GM12878 (cell line): ENCODE measurements at regions not wholly inside any gene's neighbourhood (a gene's known extent, or its start where the extent isn't known, plus 50 kb on each side); places are given as distances from the start of the nearest gene placed in this dataset.

Experiments used
- ATAC-seq: fragments of 200-7000 bp; cut with Tn5 transposase; 3 replicates; pipeline ENCODE4 v1.9.1; 2020; ENCODE audit warnings: mild to moderate bottlenecking, moderate library complexity
- BruUV-seq: library from RNA; stranded (reverse); fragments of 400-500 nt; replicated peaks from 2 replicates; lab custom pipeline; 2021; lab: Mats Ljungman, UMichigan
- CTCF ChIA-PET: fragments of 300-600 bp; sonication (Branson Sonifier 250); formaldehyde crosslinking; extraction: SDS; loops from one replicate; lab custom pipeline; 2021; ENCODE audit warnings: inconsistent platforms; lab: Yijun Ruan, JAX
- POLR2A ChIA-PET: fragments of 350-600 bp; formaldehyde crosslinking; extraction: SDS; loops from one replicate; lab custom pipeline; 2021; ENCODE audit warnings: inconsistent platforms; lab: Charles Lee
- RAD21 ChIA-PET: fragments of 300-600 bp; sonication (Branson Sonifier 250); formaldehyde crosslinking; loops from one replicate; lab custom pipeline; 2023; ENCODE audit warnings: antibody characterized with exemption; ENCODE audit not compliant: unreplicated experiment; lab: Charles Lee
- SMC1A ChIA-PET: fragments of 300-600 bp; sonication (Branson Sonifier 250); formaldehyde crosslinking; loops from one replicate; lab custom pipeline; 2023; ENCODE audit not compliant: unreplicated experiment, uncharacterized antibody; lab: Charles Lee
- DNase-seq: peaks from one replicate; pipeline ENCODE4 v3.0.0-alpha.2; 2011; ENCODE audit warnings: low read depth, low spot score
- FAIRE-seq: peaks from 3 replicates; lab custom pipeline; 2011; peaks lifted over from hg19 to GRCh38; lab: Jason Lieb, UNC
- H2AFZ ChIP-seq: 2 replicates; pipeline ENCODE4 v1.6.0; 2011; ENCODE audit warnings: low read depth, low read length, control low read depth; ENCODE audit not compliant: control insufficient read depth
- H3K27ac ChIP-seq: 2 replicates; pipeline ENCODE4 v1.5.1; 2011; ENCODE audit warnings: control low read depth; ENCODE audit not compliant: control insufficient read depth, insufficient read depth
- H3K27me3 ChIP-seq, 2 experiments: replicated peaks in 1 of 2; 2 replicates each; pipeline versions ENCODE4 v1.6.0 to v1.6.1; 2011; ENCODE audit warnings: low read length in 1 of 2; ENCODE audit not compliant: control insufficient read depth in 2 of 2, insufficient read depth in 2 of 2
- H3K36me3 ChIP-seq, 2 experiments: 2 replicates each; pipeline ENCODE4 v1.5.1; 2011; ENCODE audit warnings: low read length in 1 of 2; ENCODE audit not compliant: control insufficient read depth in 2 of 2, insufficient read depth in 2 of 2
- H3K4me1 ChIP-seq: 2 replicates; pipeline ENCODE4 v1.6.1; 2011; ENCODE audit warnings: mild to moderate bottlenecking, low read length, moderate library complexity, mixed read lengths; ENCODE audit not compliant: control insufficient read depth, insufficient read depth
- H3K4me2 ChIP-seq: 2 replicates; pipeline ENCODE4 v1.6.0; 2011; ENCODE audit warnings: control low read depth; ENCODE audit not compliant: control insufficient read depth, insufficient read depth
- H3K4me3 ChIP-seq: fragments of 200-600 bp; sonication (generic); 2 replicates; pipeline ENCODE4 v1.5.1; 2016
- H3K79me2 ChIP-seq: 2 replicates; pipeline ENCODE4 v1.6.0; 2011; ENCODE audit warnings: low read length; ENCODE audit not compliant: control insufficient read depth, insufficient read depth
- H3K9ac ChIP-seq: 2 replicates; pipeline ENCODE4 v1.8.0; 2011; ENCODE audit warnings: low read length, control low read depth, mixed read lengths; ENCODE audit not compliant: control insufficient read depth, insufficient read depth
- H3K9me3 ChIP-seq: replicated peaks from 3 replicates; pipeline ENCODE4 v1.5.1; 2011; ENCODE audit warnings: mild to moderate bottlenecking, low read length; ENCODE audit not compliant: control insufficient read depth, insufficient read depth
- H4K20me1 ChIP-seq: 2 replicates; pipeline ENCODE4 v1.6.0; 2011; ENCODE audit not compliant: control insufficient read depth, insufficient read depth
- BACH1 ChIP-seq: fragments of 450-650 bp; IDR thresholded peaks from 2 replicates; pipeline ENCODE4 v1.6.1; 2017; ENCODE audit warnings: mild to moderate bottlenecking, borderline replicate concordance
- HDAC6 ChIP-seq: fragments of 200-600 bp; sonication (generic); IDR thresholded peaks from one replicate; pipeline ENCODE4 v1.8.0; 2017; ENCODE audit warnings: antibody characterized with exemption; ENCODE audit not compliant: unreplicated experiment
- SREBF1 ChIP-seq: IDR thresholded peaks from 2 replicates; pipeline ENCODE4 v1.6.1; 2012; ENCODE audit warnings: mild to moderate bottlenecking, low read length
- WGBS: methylation state at CpG from one replicate; pipeline ENCODE4 v1.1.6; 2016; ENCODE audit warnings: low lambda C conversion rate; ENCODE audit not compliant: insufficient replicate concordance, insufficient coverage; ENCODE audit errors: missing lambda C conversion rate; 5-methylcytosine and 5-hydroxymethylcytosine counted together
- in situ Hi-C: fragments of 300-500 bp; cut with MboI; formaldehyde crosslinking; loops from 9 replicates; pipeline ENCODE4 v1.14.3; 2018; ENCODE audit warnings: mixed read lengths
- intact Hi-C: fragments of 100-400 bp; cut with micrococcal nuclease; formaldehyde crosslinking; loops from one replicate; pipeline ENCODE4 v1.14.2; 2022; ENCODE audit not compliant: unreplicated experiment
- TF ChIP-seq, protein P1 (sequence below): fragments of 150-350 bp; IDR thresholded peaks from 2 replicates; pipeline ENCODE4 v1.6.1; 2016; ENCODE audit warnings: low read depth, low read length
- TF ChIP-seq, protein P2 (sequence below): IDR thresholded peaks from 2 replicates; pipeline ENCODE4 v1.6.1; 2011; ENCODE audit warnings: low read depth, low read length, improper control_type of control experiment, borderline replicate concordance
- TF ChIP-seq, protein P3 (sequence below): IDR thresholded peaks from 2 replicates; pipeline ENCODE4 v1.6.1; 2011; ENCODE audit warnings: low read depth, mild to moderate bottlenecking, low read length, moderate library complexity, borderline replicate concordance; ENCODE audit errors: extremely low read depth

DNA sequence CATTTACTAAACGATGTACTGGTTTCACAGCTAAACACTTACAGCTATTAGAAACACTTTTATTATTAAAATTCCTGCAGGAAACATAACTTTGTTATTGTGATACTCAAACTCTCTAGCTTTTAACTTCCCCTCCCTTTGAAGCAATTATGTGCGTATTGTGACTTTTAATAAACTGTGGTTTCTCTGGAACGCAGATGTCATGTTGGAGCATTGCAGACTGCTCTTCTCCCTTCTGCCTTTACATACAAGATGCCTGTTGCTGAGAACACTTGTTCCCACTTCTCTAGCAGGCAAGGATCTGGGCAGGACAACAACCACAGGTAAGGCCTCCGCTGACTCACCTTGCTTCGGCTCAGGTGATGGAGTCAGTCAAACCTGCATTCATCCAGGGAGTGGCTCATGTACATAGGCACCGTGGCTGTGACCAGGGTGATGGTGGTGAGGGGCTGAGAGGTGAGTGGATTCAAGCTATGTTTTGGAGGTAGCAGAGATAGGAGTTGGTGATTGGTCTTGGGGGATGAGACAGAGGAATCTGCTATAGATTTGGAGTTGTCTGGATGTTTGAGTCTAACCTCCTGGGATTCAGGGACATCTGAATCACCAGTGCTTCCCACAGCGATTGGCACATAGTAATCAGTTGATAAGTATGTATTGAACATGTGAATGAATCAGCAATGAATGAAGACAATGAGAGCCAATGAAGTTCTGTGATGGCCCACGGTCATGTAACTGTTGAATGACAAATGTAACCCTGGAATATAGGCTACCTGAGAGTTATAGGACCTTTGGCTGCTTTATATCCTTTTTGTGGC lies 106.0 kb downstream of the ADAMTS15 start:
- Histone ChIP-seq H4K20me1 (no peaks in the 10 kb centered on the region), H3K9me3 (no peaks in the 10 kb centered on the region), H3K79me2 (no peaks in the 10 kb centered on the region), H3K36me3 (no peaks in the 10 kb centered on the region), H3K4me2 (no peak overlapping the region), H3K27ac (no peak overlapping the region), H3K4me3 (no peak overlapping the region), H3K9ac (no peak overlapping the region), H3K4me1 (no peaks in the 10 kb centered on the region), H2AFZ (no peak overlapping the region), H3K27me3 (0 out of 4 replicates have a peak, but pooled peaks cover 0 to 2% of the 10 kb centered on the region in 2 experiments)
- in situ Hi-C loops, result no loop called here
- TF ChIP-seq HDAC6 (no peak), SREBF1 (no peak), BACH1 (no peak)
- TF ChIP-seq, protein P1, sequence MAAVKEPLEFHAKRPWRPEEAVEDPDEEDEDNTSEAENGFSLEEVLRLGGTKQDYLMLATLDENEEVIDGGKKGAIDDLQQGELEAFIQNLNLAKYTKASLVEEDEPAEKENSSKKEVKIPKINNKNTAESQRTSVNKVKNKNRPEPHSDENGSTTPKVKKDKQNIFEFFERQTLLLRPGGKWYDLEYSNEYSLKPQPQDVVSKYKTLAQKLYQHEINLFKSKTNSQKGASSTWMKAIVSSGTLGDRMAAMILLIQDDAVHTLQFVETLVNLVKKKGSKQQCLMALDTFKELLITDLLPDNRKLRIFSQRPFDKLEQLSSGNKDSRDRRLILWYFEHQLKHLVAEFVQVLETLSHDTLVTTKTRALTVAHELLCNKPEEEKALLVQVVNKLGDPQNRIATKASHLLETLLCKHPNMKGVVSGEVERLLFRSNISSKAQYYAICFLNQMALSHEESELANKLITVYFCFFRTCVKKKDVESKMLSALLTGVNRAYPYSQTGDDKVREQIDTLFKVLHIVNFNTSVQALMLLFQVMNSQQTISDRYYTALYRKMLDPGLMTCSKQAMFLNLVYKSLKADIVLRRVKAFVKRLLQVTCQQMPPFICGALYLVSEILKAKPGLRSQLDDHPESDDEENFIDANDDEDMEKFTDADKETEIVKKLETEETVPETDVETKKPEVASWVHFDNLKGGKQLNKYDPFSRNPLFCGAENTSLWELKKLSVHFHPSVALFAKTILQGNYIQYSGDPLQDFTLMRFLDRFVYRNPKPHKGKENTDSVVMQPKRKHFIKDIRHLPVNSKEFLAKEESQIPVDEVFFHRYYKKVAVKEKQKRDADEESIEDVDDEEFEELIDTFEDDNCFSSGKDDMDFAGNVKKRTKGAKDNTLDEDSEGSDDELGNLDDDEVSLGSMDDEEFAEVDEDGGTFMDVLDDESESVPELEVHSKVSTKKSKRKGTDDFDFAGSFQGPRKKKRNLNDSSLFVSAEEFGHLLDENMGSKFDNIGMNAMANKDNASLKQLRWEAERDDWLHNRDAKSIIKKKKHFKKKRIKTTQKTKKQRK, result no peak
- TF ChIP-seq, protein P2, sequence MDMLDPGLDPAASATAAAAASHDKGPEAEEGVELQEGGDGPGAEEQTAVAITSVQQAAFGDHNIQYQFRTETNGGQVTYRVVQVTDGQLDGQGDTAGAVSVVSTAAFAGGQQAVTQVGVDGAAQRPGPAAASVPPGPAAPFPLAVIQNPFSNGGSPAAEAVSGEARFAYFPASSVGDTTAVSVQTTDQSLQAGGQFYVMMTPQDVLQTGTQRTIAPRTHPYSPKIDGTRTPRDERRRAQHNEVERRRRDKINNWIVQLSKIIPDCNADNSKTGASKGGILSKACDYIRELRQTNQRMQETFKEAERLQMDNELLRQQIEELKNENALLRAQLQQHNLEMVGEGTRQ, result no peak
- TF ChIP-seq, protein P3, sequence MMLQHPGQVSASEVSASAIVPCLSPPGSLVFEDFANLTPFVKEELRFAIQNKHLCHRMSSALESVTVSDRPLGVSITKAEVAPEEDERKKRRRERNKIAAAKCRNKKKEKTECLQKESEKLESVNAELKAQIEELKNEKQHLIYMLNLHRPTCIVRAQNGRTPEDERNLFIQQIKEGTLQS, result no peak
- 34% methylated on average over 8 of the region's 8 CpGs for WGBS
- CTCF ChIA-PET, result no interaction called here
- SMC1A ChIA-PET, result no interaction called here
- DNase-seq (no peak), ATAC-seq (no peak), FAIRE-seq (no peak)
- intact Hi-C loops, result no loop called here
- POLR2A ChIA-PET, result no interaction called here
- BruUV-seq, result no TSS peak
- RAD21 ChIA-PET, result no interaction called here
